Small intestine (tissue), 7 donors: ENCODE measurements at regions not wholly inside any gene's neighbourhood (a gene's known extent, or its start where the extent isn't known, plus 50 kb on each side); places are given as distances from the start of the nearest gene placed in this dataset.

Experiments used
- DNase-seq, 2 donors: peaks; one replicate each; pipeline versions ENCODE4 v3.0.0 to v3.0.0-alpha.2; 2013
- FAIRE-seq: peaks from 2 replicates; lab custom pipeline; 2012; peaks lifted over from hg19 to GRCh38; lab: Jason Lieb, UNC
- H3K27ac ChIP-seq, 3 donors: one replicate each; pipeline ENCODE4 v1.5.1; 2013; ENCODE audit warnings: low read length in 2 of 3, mild to moderate bottlenecking in 2 of 3, control low read depth in 1 of 3, inconsistent platforms in 1 of 3, low read depth in 1 of 3, moderate library complexity in 1 of 3
- H3K27me3 ChIP-seq, 3 donors: one replicate each; pipeline ENCODE4 v1.6.1; 2013; ENCODE audit warnings: low read length in 3 of 3, inconsistent platforms in 1 of 3; ENCODE audit not compliant: control insufficient read depth in 3 of 3, insufficient read depth in 3 of 3
- H3K36me3 ChIP-seq, 3 donors: one replicate each; pipeline ENCODE4 v1.6.1; 2013; ENCODE audit warnings: low read length in 3 of 3, inconsistent platforms in 1 of 3, low read depth in 1 of 3, mild to moderate bottlenecking in 1 of 3, moderate library complexity in 1 of 3; ENCODE audit not compliant: control insufficient read depth in 3 of 3, insufficient read depth in 2 of 3
- H3K4me1 ChIP-seq, 3 donors: one replicate each; pipeline ENCODE4 v1.6.1; 2013; ENCODE audit warnings: low read length in 2 of 3, inconsistent platforms in 1 of 3, low read depth in 1 of 3, mild to moderate bottlenecking in 1 of 3, moderate library complexity in 1 of 3; ENCODE audit not compliant: control insufficient read depth in 3 of 3, insufficient read depth in 2 of 3
- H3K4me3 ChIP-seq, 3 donors: one replicate each; pipeline ENCODE4 v1.5.1; 2013; ENCODE audit warnings: low read length in 3 of 3, control low read depth in 1 of 3, inconsistent platforms in 1 of 3, low read depth in 1 of 3, mild to moderate bottlenecking in 1 of 3, moderate library complexity in 1 of 3
- H3K9me3 ChIP-seq, 2 donors: one replicate each; pipeline ENCODE4 v1.6.1; 2013; ENCODE audit warnings: low read depth in 1 of 2, low read length in 1 of 2; ENCODE audit not compliant: control insufficient read depth in 2 of 2, insufficient read depth in 1 of 2
- WGBS, 3 donors: extraction: QIAGEN DNeasy Blood & Tissue Kit; methylation state at CpG; one replicate each; pipeline ENCODE4 v1.1.7; 2013; 5-methylcytosine and 5-hydroxymethylcytosine counted together
- donor health status: healthy with polysubstance abuse.
- donor health status: control.
- donor health status: control.
- donor health status: Bipolar disorder and iron deficiency.
- donor health status: healthy.

DNA sequence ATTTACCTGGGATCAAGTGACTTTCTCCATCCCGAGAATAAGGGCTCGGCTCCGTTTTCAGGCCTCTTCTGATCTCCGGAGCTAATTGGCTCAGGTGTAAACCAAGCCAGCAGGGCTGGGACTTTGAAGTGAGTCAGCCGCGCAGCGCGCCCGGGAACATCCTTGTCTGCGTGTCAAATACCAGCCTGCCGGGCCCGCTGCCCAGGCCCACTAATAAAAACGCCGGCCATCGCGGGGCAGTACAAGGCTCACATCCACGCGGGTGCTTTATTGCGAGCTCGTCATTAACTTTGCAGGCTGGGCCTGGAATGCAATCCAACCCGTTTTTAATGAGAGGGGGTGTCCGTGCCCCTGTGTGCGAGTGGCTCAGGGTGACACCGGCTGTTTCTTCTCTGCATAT lies 416.8 kb downstream of the IRX2 start:
- H3K4me1 ChIP-seq, result no peaks in the 10 kb centered on the region
- no peak for FAIRE-seq

DNA sequence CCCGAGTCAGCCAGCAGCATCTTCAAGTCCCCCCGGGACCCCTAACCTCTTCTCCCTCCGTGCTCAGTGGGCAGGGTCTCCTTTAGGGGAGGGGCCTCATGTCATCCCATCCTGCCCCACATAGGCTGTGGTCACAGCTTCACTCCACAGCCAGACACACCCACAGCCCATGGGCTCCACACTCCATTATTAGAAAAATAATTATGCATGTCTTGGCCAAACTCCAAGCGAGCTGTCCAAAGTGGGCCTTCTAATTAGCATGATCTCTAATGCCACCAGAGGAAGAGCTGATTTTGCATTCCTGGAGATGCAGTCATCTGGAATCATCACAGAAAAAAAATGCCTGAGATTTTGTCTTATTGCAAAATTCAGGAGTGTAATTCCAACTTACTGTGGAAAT lies 418.2 kb downstream of the IRX2 start:
- DNase-seq, result no peak
- Histone ChIP-seq H3K27ac (no peak overlapping the region), H3K36me3 (no peaks in the 10 kb centered on the region), H3K27me3 (peaks cover 0 to 9% (median 0%) of the 10 kb centered on the region in 3 donors), H3K4me3 (no peak overlapping the region), H3K9me3 (no peaks in the 10 kb centered on the region), H3K4me1 (no peaks in the 10 kb centered on the region)
- no peak for FAIRE-seq
- 76 to 87% (median 77%) methylated on average over 4 of the region's 4 CpGs for WGBS, 3 donors

More for the DNA sequence above, 416.8 kb downstream of the IRX2 start:
- Histone ChIP-seq H3K36me3 (no peaks in the 10 kb centered on the region), H3K9me3 (no peaks in the 10 kb centered on the region), H3K4me3 (no peak overlapping the region), H3K27me3 (peaks cover 0 to 9% (median 0%) of the 10 kb centered on the region in 3 donors), H3K27ac (no peak overlapping the region)
- no peak for DNase-seq
- WGBS, 3 donors, result 9 to 26% (median 17%) methylated on average over 24 of the region's 24 CpGs

DNA sequence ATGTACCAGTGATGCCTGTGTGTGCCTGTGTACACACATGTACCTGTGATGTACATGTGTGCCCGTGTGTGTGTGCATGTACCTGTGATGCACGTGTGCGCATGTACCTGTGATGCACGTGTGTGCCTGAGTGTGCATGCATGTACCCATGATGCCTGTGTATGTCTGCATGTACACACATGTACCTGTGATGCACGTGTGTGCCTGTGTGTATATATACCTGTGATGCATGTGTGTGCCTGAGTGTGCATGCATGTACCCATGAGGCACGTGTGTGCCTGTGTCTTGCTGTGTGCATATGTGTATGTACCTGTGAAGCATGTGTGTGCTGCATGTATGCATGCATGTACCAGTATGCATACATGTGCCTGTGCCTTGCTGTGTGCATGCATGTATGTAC lies 419.0 kb downstream of the IRX2 start:
- no peak overlapping the region for H3K4me3 ChIP-seq
- H3K36me3 ChIP-seq, result no peaks in the 10 kb centered on the region
- no peak overlapping the region for H3K27ac ChIP-seq
- no peak for FAIRE-seq
- 77 to 83% (median 81%) methylated on average over 6 of the region's 6 CpGs for WGBS, 3 donors
- peaks cover 0 to 9% (median 0%) of the 10 kb centered on the region in 3 donors for H3K27me3 ChIP-seq
- DNase-seq, result no peak
- H3K9me3 ChIP-seq, result no peaks in the 10 kb centered on the region
- H3K4me1 ChIP-seq, result no peaks in the 10 kb centered on the region

DNA sequence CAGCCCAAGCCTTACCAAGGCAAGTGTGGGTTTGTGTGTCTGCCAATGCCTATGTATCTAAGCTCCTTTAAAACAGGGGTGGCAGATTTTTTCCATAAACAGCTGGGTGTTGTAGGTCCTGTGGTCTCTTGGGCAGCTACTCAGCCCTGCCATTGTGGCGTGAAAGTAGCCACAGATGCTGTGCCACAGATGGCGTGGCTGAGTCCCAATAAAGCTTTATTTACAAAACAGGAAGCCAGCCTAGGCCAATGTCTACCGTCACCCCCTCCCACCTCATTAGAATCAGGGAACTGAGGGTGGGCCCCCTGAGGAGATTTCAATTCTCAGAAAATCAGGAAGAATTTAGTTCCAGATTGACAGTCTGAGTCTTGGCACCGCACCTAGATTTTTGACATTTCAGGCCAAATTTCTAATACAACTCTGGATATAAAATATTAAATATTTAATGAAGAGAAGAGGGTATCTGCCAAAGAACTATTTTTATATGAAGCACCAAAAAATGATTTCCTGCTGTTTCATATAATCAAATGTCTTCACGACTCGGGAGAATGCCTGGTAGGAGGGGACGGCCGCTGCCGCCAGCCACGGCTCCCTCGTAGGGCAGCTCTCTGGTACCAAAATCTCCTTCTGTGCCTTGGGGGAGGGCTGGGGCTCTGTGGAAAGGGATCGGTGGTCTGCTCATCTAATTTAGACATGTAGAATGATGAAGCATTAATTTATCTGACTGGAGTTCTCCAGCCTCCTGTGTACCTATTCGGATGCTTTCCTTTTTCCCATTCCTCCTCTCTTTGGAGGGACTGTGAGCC lies 420.9 kb downstream of the IRX2 start:
- FAIRE-seq (no peak), DNase-seq (no peak)
- Histone ChIP-seq H3K36me3 (no peaks in the 10 kb centered on the region), H3K4me1 (no peaks in the 10 kb centered on the region), H3K9me3 (no peaks in the 10 kb centered on the region), H3K4me3 (no peak overlapping the region), H3K27me3 (peaks cover 0 to 9% (median 0%) of the 10 kb centered on the region in 3 donors), H3K27ac (no peak overlapping the region)
- WGBS, 3 donors, result 75 to 92% (median 89%) methylated on average over 13 of the region's 13 CpGs

DNA sequence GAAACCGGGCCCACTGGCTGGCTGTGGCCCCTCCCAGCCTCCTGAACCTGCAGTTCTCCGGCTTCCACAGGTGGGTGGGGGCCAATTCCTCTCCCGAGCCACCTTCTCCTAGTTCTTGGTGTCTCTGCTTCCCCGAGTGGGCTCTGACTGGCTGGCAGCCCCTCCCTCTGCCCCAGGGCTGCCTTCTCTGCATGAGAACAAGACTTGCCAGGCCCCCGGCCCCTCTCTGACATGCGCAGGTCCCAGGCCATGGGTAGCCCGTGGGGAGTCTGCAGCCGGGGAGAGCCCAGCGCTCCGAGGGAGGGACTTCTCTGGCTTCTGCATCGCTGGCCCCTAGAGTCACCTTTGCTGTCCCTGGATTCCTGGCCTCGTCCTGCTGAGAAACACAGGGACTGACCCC lies 421.7 kb downstream of the IRX2 start:
- no peaks in the 10 kb centered on the region for H3K9me3 ChIP-seq
- no peak overlapping the region for H3K27ac ChIP-seq
- 80 to 83% (median 81%) methylated on average over 12 of the region's 12 CpGs for WGBS, 3 donors
- H3K4me3 ChIP-seq, result no peak overlapping the region
- no peaks in the 10 kb centered on the region for H3K36me3 ChIP-seq
- H3K27me3 ChIP-seq, result peaks cover 0 to 7% (median 0%) of the 10 kb centered on the region in 3 donors
- DNase-seq (no peak), FAIRE-seq (no peak)
- no peaks in the 10 kb centered on the region for H3K4me1 ChIP-seq

DNA sequence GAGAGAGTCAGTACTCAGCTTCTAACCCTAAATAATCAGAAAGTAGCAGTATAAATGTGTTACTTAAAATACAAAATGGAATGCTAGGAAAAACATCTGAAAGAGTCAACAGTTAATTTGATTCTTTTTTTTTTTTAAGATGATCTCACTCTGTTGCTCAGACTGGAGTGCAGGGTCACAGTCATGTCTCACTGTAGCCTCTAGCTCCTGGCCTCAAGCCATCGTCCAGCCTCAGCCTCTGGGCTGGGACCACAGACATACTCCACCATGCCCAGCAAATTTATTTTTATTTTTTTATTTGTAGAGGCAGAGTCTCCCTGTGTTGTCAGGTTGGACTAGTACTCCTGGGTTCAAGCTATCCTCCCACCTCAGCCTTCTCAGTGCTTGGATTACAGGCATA lies 424.9 kb downstream of the IRX2 start:
- H3K27ac ChIP-seq, result no peak overlapping the region
- FAIRE-seq (no peak), DNase-seq (no peak)
- H3K27me3 ChIP-seq, result no peaks in the 10 kb centered on the region
- 46 to 82% (median 63%) methylated on average over 1 of the region's 1 CpG for WGBS, 3 donors
- no peaks in the 10 kb centered on the region for H3K36me3 ChIP-seq
- H3K4me1 ChIP-seq, result no peaks in the 10 kb centered on the region
- no peak overlapping the region for H3K4me3 ChIP-seq
- no peaks in the 10 kb centered on the region for H3K9me3 ChIP-seq

DNA sequence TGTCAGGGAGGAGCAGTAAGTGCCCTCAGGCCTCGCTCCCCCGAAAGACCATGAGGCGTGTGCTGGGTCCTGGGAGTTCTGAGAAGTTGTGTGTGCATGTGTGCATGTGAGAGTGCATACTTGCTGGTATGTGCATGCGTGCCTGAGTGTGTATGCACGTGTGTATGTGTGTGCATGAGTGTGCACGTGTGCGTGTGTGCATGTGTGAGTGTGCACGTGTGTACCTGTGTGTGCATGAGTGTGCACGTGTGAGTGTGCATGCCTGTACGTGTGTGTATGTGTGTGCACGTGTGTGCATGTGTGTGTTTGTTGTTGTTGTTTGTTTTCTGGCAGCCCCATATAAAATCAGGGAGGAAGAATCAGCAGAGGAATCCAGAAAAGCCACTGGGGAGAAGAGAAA lies 426.7 kb downstream of the IRX2 start:
- DNase-seq (no peak), FAIRE-seq (no peak)
- Histone ChIP-seq H3K4me1 (no peaks in the 10 kb centered on the region), H3K9me3 (no peaks in the 10 kb centered on the region), H3K36me3 (no peaks in the 10 kb centered on the region), H3K27ac (no peak overlapping the region), H3K4me3 (no peak overlapping the region), H3K27me3 (no peaks in the 10 kb centered on the region)
- 88 to 91% (median 89%) methylated on average over 11 of the region's 11 CpGs for WGBS, 3 donors

DNA sequence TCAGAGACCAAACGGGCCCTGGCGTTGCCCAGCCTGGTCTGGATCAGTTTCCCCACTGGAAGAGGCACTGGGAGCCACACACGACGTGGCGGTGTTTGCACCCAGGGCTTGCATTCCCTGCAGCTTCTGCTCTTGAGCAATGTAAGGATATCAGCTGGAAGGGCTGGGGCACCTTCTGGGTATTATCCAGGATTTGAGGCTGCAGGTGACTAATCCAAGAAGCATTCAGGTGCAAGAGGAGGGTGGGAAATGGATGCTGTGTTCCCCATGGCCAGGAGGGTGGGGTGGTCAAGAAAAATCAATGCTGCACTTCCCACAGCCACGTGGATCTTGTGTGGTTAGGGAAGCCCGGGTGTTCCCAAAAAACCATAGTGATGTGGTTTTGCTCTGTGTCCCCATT lies 430.9 kb downstream of the IRX2 start:
- no peaks in the 10 kb centered on the region for H3K27me3 ChIP-seq
- no peaks in the 10 kb centered on the region for H3K4me1 ChIP-seq
- H3K4me3 ChIP-seq, result no peak overlapping the region
- peaks cover 0 to 2% of the 10 kb centered on the region in 2 donors for H3K9me3 ChIP-seq
- no peak overlapping the region for H3K27ac ChIP-seq
- H3K36me3 ChIP-seq, result no peaks in the 10 kb centered on the region
- DNase-seq (no peak), FAIRE-seq (no peak)
- 78 to 81% (median 79%) methylated on average over 7 of the region's 7 CpGs for WGBS, 3 donors

DNA sequence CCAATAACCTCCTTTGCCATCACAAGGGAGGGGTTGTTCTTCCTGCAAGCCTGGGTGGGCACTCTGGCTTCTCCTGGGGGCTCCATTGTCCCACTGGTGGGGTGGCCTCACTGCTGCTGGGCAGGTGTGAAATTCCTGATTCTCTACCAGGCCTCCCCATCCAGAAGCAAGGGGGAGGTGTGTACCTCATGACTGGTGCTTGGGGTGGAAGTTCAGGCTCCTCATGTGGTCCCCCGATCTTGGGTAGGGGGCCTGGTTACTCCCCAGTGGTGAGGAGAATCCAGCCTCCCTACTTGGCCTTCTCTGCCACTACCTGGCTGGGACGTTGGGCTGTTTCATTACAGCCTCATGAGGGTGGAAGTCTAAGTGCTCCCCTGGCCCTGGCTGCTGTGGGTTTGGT lies 433.9 kb downstream of the IRX2 start:
- no peak overlapping the region for H3K4me3 ChIP-seq
- WGBS, 3 donors, result 48 to 65% (median 51%) methylated on average over 2 of the region's 2 CpGs
- no peak overlapping the region for H3K27ac ChIP-seq
- no peaks in the 10 kb centered on the region for H3K4me1 ChIP-seq
- peaks cover 0 to 4% of the 10 kb centered on the region in 2 donors for H3K9me3 ChIP-seq
- FAIRE-seq, result no peak
- H3K36me3 ChIP-seq, result no peaks in the 10 kb centered on the region
- no peaks in the 10 kb centered on the region for H3K27me3 ChIP-seq
- DNase-seq, result no peak
